Endothelial cell of umbilical vein (primary cell): ENCODE measurements at regions not wholly inside any gene's neighbourhood (a gene's known extent, or its start where the extent isn't known, plus 50 kb on each side); places are given as distances from the start of the nearest gene placed in this dataset.

Source experiments
- BruUV-seq: library from RNA; stranded (reverse); fragments of 400-500 nt; replicated peaks from 2 replicates; lab custom pipeline; 2021; lab: Mats Ljungman, UMichigan
- CTCF ChIA-PET: fragments of 300-600, 350-600 bp; sonication (Branson Sonifier 250); formaldehyde crosslinking; loops from one replicate; lab custom pipeline; 2021; ENCODE audit warnings: antibody characterized with exemption, inconsistent platforms; lab: Charles Lee
- POLR2A ChIA-PET: fragments of 300-600, 350-600 bp; sonication (Branson Sonifier 250); formaldehyde crosslinking; loops from one replicate; lab custom pipeline; 2021; ENCODE audit warnings: antibody characterized with exemption, inconsistent platforms; lab: Charles Lee
- DNase-seq: peaks from one replicate; pipeline ENCODE4 v3.0.0-alpha.2; 2011; ENCODE audit warnings: low read depth, low spot score
- FAIRE-seq: peaks from 2 replicates; lab custom pipeline; 2011; peaks lifted over from hg19 to GRCh38; lab: Jason Lieb, UNC
- H2AFZ ChIP-seq: 2 replicates; pipeline ENCODE4 v1.6.0; 2012; ENCODE audit warnings: low read depth, low read length, control low read depth, inconsistent platforms
- H3K27ac ChIP-seq: 2 replicates; pipeline ENCODE4 v1.5.1; 2011; ENCODE audit warnings: low read depth, mild to moderate bottlenecking, control low read depth, low read length, moderate library complexity; ENCODE audit not compliant: insufficient read depth
- H3K27me3 ChIP-seq, 2 experiments: 2 replicates each; pipeline versions ENCODE4 v1.6.0 to v1.6.1; 2011; ENCODE audit warnings: low read length in 2 of 2, mixed read lengths in 1 of 2; ENCODE audit not compliant: control insufficient read depth in 2 of 2, insufficient read depth in 2 of 2
- H3K36me3 ChIP-seq, 2 experiments: 2 replicates in 1 of 2; 3 replicates in 1 of 2; pipeline ENCODE4 v1.5.1; 2011; ENCODE audit warnings: low read length in 2 of 2, mild to moderate bottlenecking in 1 of 2, moderate library complexity in 1 of 2; ENCODE audit not compliant: control insufficient read depth in 2 of 2, insufficient read depth in 2 of 2; ENCODE audit errors: extremely low read depth in 1 of 2
- H3K4me1 ChIP-seq: 3 replicates; pipeline ENCODE4 v1.5.1; 2011; ENCODE audit warnings: mild to moderate bottlenecking, low read length; ENCODE audit not compliant: control insufficient read depth, insufficient read depth; ENCODE audit errors: extremely low read depth
- H3K4me2 ChIP-seq: 2 replicates; pipeline ENCODE4 v1.6.1; 2011; ENCODE audit warnings: low read length, control low read depth, mixed read lengths; ENCODE audit not compliant: insufficient read depth
- H3K4me3 ChIP-seq, 3 experiments: fragments of 200-600 bp in 1 of 3; sonication (generic), shearing (Covaris generic) in 1 of 3; replicated peaks in 1 of 3; 2 replicates each; pipeline ENCODE4 v1.5.1; 2011 to 2016; ENCODE audit warnings: control low read depth in 3 of 3, low read length in 3 of 3, mild to moderate bottlenecking in 2 of 3, inconsistent platforms in 1 of 3, low read depth in 1 of 3, moderate library complexity in 1 of 3; ENCODE audit not compliant: insufficient read depth in 1 of 3
- H3K79me2 ChIP-seq: 2 replicates; pipeline ENCODE4 v1.6.0; 2012; ENCODE audit warnings: low read length, inconsistent platforms; ENCODE audit not compliant: control insufficient read depth, insufficient read depth
- H3K9ac ChIP-seq: replicated peaks from 2 replicates; pipeline ENCODE3; 2011; ENCODE audit warnings: low read length, control low read depth; ENCODE audit not compliant: insufficient read depth; ENCODE audit errors: extremely low read depth
- H3K9me1 ChIP-seq: replicated peaks from 3 replicates; pipeline ENCODE4 v1.6.0; 2011; ENCODE audit warnings: mild to moderate bottlenecking, low read length; ENCODE audit not compliant: control insufficient read depth, insufficient read depth; ENCODE audit errors: extremely low read depth
- H3K9me3 ChIP-seq: replicated peaks from 2 replicates; pipeline ENCODE4 v1.5.1; 2012; ENCODE audit warnings: low read length, inconsistent platforms; ENCODE audit not compliant: control insufficient read depth, insufficient read depth
- H4K20me1 ChIP-seq: replicated peaks from 2 replicates; pipeline ENCODE3; 2011; ENCODE audit warnings: mild to moderate bottlenecking, low read length; ENCODE audit not compliant: control insufficient read depth, insufficient read depth; ENCODE audit errors: extremely low read depth
- CTCF ChIP-seq, 2 donors: IDR thresholded peaks; 1 replicate in 1 of 2; 2 replicates in 1 of 2; pipeline ENCODE4 v1.5.1; 2011; ENCODE audit warnings: low read length in 2 of 2, mild to moderate bottlenecking in 2 of 2, moderate library complexity in 2 of 2, control low read depth in 1 of 2, inconsistent platforms in 1 of 2, low read depth in 1 of 2; ENCODE audit not compliant: insufficient read depth in 1 of 2; ENCODE audit errors: extremely low read depth in 1 of 2
- EZH2 ChIP-seq: IDR thresholded peaks from 2 replicates; pipeline ENCODE4 v1.6.1; 2012; ENCODE audit warnings: borderline replicate concordance, low read depth, mild to moderate bottlenecking, moderate library complexity, low read length, inconsistent platforms; ENCODE audit not compliant: severe bottlenecking
- FOS ChIP-seq: IDR thresholded peaks from 2 replicates; pipeline ENCODE4 v1.6.1; 2011; ENCODE audit warnings: mild to moderate bottlenecking, low read length, moderate library complexity, borderline replicate concordance; ENCODE audit not compliant: insufficient read depth
- GATA2 ChIP-seq: IDR thresholded peaks from 2 replicates; pipeline ENCODE4 v1.7.0; 2011; ENCODE audit warnings: low read depth, mild to moderate bottlenecking, moderate library complexity, mixed read lengths, low read length; ENCODE audit not compliant: insufficient read length, insufficient read depth
- JUN ChIP-seq: IDR thresholded peaks from 2 replicates; pipeline ENCODE4 v1.6.1; 2011; ENCODE audit warnings: borderline replicate concordance, low read depth; ENCODE audit not compliant: insufficient read length, insufficient read depth
- MAX ChIP-seq: IDR thresholded peaks from 2 replicates; pipeline ENCODE4 v1.6.1; 2011; ENCODE audit not compliant: insufficient read depth, insufficient read length
- MYC ChIP-seq: IDR thresholded peaks from one replicate; pipeline ENCODE4 v1.6.1; 2011; ENCODE audit warnings: mild to moderate bottlenecking, low read depth, low read length
- POLR2A ChIP-seq: IDR thresholded peaks from 2 replicates; pipeline ENCODE4 v1.6.1; 2012; ENCODE audit warnings: low read depth, mild to moderate bottlenecking, control low read depth, low read length
- POLR2AphosphoS5 ChIP-seq: IDR thresholded peaks from 2 replicates; pipeline ENCODE4 v1.6.1; 2012; ENCODE audit warnings: low read depth, mild to moderate bottlenecking, control low read depth, low read length, moderate library complexity; ENCODE audit not compliant: insufficient read depth
- dilution Hi-C: fragments of 300-500 bp; cut with MboI; formaldehyde crosslinking; loops from one replicate; pipeline ENCODE4 v1.15.0; 2019; ENCODE audit warnings: low sequenced_read_pairs; ENCODE audit not compliant: extremely low pct_ligation_motif_present
- intact Hi-C: fragments of 100-400 bp; cut with micrococcal nuclease; formaldehyde crosslinking; loops from one replicate; pipeline ENCODE4 v1.10.0; 2022

- ChIA-PET CTCF (interaction anchor here (0.8 to 1.0 kb wide), 2 partner anchors 11 to 37 kb away, joined by 3 to 4 read pairs; no protein-coding TSS in a partner anchor), POLR2A (interaction anchor here (0.6 kb wide), 1 partner anchor 455 kb away, joined by 6 read pairs; no protein-coding TSS in a partner anchor)
- Histone ChIP-seq H3K4me2 (no peak overlapping the region), H3K27ac (no peak overlapping the region), H4K20me1 (no peaks in the 10 kb centered on the region), H2AFZ (no peak overlapping the region), H3K9me3 (no peaks in the 10 kb centered on the region), H3K9me1 (no peaks in the 10 kb centered on the region), H3K36me3 (no peaks in the 10 kb centered on the region), H3K79me2 (no peaks in the 10 kb centered on the region), H3K9ac (no peak overlapping the region), H3K27me3 (no peaks in the 10 kb centered on the region), H3K4me1 (peaks cover 11% of the 10 kb centered on the region), H3K4me3 (no peak overlapping the region)
- dilution Hi-C loops: no loop called here
- no TSS peak for BruUV-seq
- intact Hi-C loops: no loop called here
- TF ChIP-seq MYC (no peak), JUN (no peak), POLR2AphosphoS5 (no peak), CTCF (IDR thresholded peaks at IDR 0.05; ENCODE audit: extremely low read depth in 1 of 2, insufficient read depth in 1 of 2, low read depth in 1 of 2, low read length in 2 of 2) (no peak), FOS (no peak), EZH2 (no peak), POLR2A (no peak), MAX (no peak), GATA2 (no peak)
- DNase-seq (no peak), FAIRE-seq (no peak)
Measured at GRCh38 chr12:75628511-75628910, 117.1 kb upstream of the KRR1 start.
